Stomach (tissue), 8 donors: ENCODE measurements at regions not wholly inside any gene's neighbourhood (a gene's known extent, or its start where the extent isn't known, plus 50 kb on each side); places are given as distances from the start of the nearest gene placed in this dataset.

Experiments used
- DNase-seq, 2 donors: peaks; one replicate each; pipeline versions ENCODE4 v3.0.0 to v3.0.0-alpha.2; 2013 to 2019
- H3K27ac ChIP-seq, 5 donors: fragments of 200-600 bp in 4 of 5; sonication (generic) in 4 of 5; one replicate each; pipeline ENCODE4 v1.5.1; 2013 to 2019; ENCODE audit warnings: mild to moderate bottlenecking in 1 of 5, moderate library complexity in 1 of 5
- H3K27me3 ChIP-seq, 3 donors: fragments of 200-600 bp; sonication (generic); one replicate each; pipeline ENCODE4 v1.5.1; 2017 to 2019; ENCODE audit warnings: mixed run types in 1 of 3
- H3K36me3 ChIP-seq, 4 donors: fragments of 200-600 bp; sonication (generic); 1 replicate in 3 of 4; 2 replicates in 1 of 4; pipeline ENCODE4 v1.5.1; 2016 to 2019
- H3K4me1 ChIP-seq, 4 donors: fragments of 200-600 bp; sonication (generic); one replicate each; pipeline ENCODE4 v1.5.1; 2016 to 2019
- H3K4me3 ChIP-seq, 4 donors: fragments of 200-600 bp; sonication (generic) in 3 of 4; one replicate each; pipeline ENCODE4 v1.5.1; 2016 to 2019; ENCODE audit warnings: mild to moderate bottlenecking in 1 of 4
- H3K9me3 ChIP-seq, 4 donors: fragments of 200-600 bp; sonication (generic); one replicate each; pipeline ENCODE4 v1.5.1; 2016 to 2019
- CTCF ChIP-seq, 7 experiments: fragments of 450-650 bp in 4 of 7; fragments of 200-600 bp in 3 of 7; sonication (generic) in 3 of 7; IDR thresholded peaks; one replicate each; pipeline ENCODE4 v1.5.1; 2016 to 2019; ENCODE audit warnings: antibody characterized with exemption in 7 of 7, control low read depth in 2 of 7, mild to moderate bottlenecking in 1 of 7
- EP300 ChIP-seq: sonication (generic); formaldehyde crosslinking; IDR thresholded peaks from one replicate; pipeline ENCODE4 v1.6.1; 2017; ENCODE audit warnings: antibody characterized with exemption
- POLR2A ChIP-seq, 4 donors: fragments of 450-650 bp; IDR thresholded peaks; one replicate each; pipeline ENCODE4 v1.6.1; 2016; ENCODE audit warnings: antibody characterized with exemption in 4 of 4, control low read depth in 2 of 4, mild to moderate bottlenecking in 1 of 4, moderate library complexity in 1 of 4
- POLR2AphosphoS5 ChIP-seq, 3 donors: sonication (generic); formaldehyde crosslinking; IDR thresholded peaks; one replicate each; pipeline ENCODE4 v1.6.1; 2016; ENCODE audit warnings: antibody characterized with exemption in 3 of 3
- WGBS, 5 donors: extraction: QIAGEN DNeasy Blood & Tissue Kit in 3 of 5; methylation state at CpG; one replicate each; pipeline versions ENCODE4 v1.1.5 to v1.1.7; 2013 to 2018; 5-methylcytosine and 5-hydroxymethylcytosine counted together
- intact Hi-C: fragments of 100-400 bp; cut with DNase I; formaldehyde crosslinking; loops from one replicate; pipeline ENCODE4 v1.15.1; 2023; ENCODE audit warnings: low total_unique reads
- donor health status: healthy with polysubstance abuse.
- donor health status: Bipolar disorder and iron deficiency.
- donor health status: healthy.

DNA sequence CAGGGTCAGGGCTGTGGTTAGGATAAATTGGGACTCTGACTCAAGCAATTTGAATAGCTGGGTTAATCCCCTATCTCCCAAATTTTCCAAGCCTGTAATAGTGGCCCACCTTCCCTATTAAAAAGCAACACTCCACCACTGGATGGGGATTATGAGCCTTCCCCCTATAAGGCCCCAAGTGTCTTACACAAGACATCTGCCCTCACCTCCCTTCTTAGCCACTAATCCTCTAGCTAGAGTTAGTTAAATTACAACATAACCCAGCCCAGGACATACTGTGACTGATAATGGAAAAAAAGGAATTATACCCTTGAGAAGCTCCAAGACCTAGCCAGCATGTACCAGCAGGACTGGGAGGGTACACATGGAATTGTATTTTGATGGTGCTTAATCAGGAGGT is 190.4 kb downstream of the NRP2 start:
- intact Hi-C loops: no loop called here
- no peaks in the 10 kb centered on the region for H3K27me3 ChIP-seq
- H3K4me3 ChIP-seq: no peak overlapping the region
- H3K9me3 ChIP-seq: no peaks in the 10 kb centered on the region
- H3K27ac ChIP-seq: no peak overlapping the region
- TF ChIP-seq POLR2AphosphoS5 (IDR thresholded peaks at IDR 0.05): no peak
- TF ChIP-seq EP300: no peak
- no peak for TF ChIP-seq CTCF (IDR thresholded peaks at IDR 0.05)
- no peak for TF ChIP-seq POLR2A (IDR thresholded peaks at IDR 0.05)
- no peak for DNase-seq
- H3K4me1 ChIP-seq: peaks cover 0 to 3% (median 0%) of the 10 kb centered on the region in 4 donors
- no peaks in the 10 kb centered on the region for H3K36me3 ChIP-seq

DNA sequence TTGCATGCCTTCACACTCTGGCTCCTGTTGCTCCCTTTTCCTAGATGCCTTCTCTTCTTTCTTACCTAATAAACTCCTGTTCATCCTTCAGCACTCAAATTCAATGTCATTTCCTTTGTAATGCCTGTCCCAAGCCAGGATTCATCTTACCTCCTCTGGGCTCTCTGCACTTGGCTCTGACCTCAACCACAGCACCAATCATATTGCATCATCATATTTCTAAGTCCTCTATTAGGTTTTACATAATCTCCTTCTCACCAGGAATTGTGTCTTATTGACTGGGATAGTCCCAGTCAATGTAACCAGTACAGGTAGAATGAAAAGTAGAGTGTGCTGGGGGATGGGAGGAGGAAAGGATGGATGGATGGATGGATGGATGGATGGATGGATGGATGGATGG is 187.1 kb downstream of the NRP2 start:
- DNase-seq: no peak
- Histone ChIP-seq H3K27ac (no peak overlapping the region), H3K9me3 (no peaks in the 10 kb centered on the region), H3K4me1 (peaks cover 0 to 7% (median 2%) of the 10 kb centered on the region in 4 donors), H3K27me3 (no peaks in the 10 kb centered on the region), H3K4me3 (no peak overlapping the region), H3K36me3 (no peaks in the 10 kb centered on the region)
- TF ChIP-seq POLR2A (IDR thresholded peaks at IDR 0.05) (no peak), EP300 (no peak), CTCF (IDR thresholded peaks at IDR 0.05) (no peak), POLR2AphosphoS5 (IDR thresholded peaks at IDR 0.05) (no peak)
- intact Hi-C loops: no loop called here

DNA sequence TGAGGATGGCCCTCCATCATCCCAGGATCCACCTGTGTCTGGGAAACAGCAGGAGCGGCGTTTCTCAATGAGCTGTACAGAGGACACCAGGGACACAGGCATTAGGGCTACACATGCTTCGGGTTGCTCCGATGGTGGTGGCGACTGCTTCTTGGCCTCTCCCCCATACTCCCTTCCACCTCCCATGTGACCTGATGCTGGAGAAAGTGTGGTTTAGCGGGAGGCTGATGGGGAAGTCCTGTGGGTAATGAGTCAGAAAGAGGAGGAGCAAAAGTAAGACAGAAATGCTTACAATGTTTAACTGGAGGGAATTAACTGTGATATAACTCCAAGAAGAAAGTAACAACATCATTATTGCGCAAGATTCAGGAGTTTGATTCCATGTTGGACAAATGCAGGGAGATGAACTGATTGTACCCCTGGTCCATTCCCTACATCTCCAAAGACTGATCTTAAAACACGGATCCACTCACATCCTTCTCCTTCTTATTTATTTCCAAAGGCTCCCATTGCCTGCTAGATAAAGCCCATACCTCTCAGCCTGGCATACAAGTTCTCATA is 186.6 kb downstream of the NRP2 start:
- no peaks in the 10 kb centered on the region for H3K27me3 ChIP-seq
- no peak overlapping the region for H3K4me3 ChIP-seq
- H3K27ac ChIP-seq: no peak overlapping the region
- no peaks in the 10 kb centered on the region for H3K9me3 ChIP-seq
- no peaks in the 10 kb centered on the region for H3K36me3 ChIP-seq
- intact Hi-C loops: no loop called here
- TF ChIP-seq POLR2AphosphoS5 (IDR thresholded peaks at IDR 0.05): no peak
- TF ChIP-seq EP300: no peak
- no peak for TF ChIP-seq POLR2A (IDR thresholded peaks at IDR 0.05)
- TF ChIP-seq CTCF (IDR thresholded peaks at IDR 0.05): no peak
- H3K4me1 ChIP-seq: peaks cover 0 to 7% (median 2%) of the 10 kb centered on the region in 4 donors
- WGBS, 5 donors: 64 to 77% (median 71%) methylated on average over 8 of the region's 8 CpGs
- no peak for DNase-seq

DNA sequence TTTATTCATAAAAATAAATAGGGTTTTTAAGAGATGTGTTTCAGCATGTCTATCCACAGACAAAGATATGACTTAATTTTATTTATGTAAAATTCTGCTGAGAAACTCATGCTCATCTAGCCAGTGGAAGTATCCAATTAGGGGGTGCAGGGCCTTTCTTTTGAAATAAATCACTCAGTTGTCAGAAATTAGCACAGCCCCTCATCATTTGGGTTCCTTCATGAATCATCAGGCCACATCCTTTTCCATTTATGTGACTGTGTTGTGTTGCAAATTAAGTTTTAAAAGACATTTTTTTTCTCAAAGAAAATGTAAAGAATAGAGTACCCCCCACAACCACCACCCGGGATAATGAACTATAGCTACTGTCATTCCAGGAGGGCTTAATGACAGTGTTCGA is 185.8 kb downstream of the NRP2 start:
- no peak for DNase-seq
- no peak for TF ChIP-seq POLR2A (IDR thresholded peaks at IDR 0.05)
- TF ChIP-seq POLR2AphosphoS5 (IDR thresholded peaks at IDR 0.05): no peak
- no peak for TF ChIP-seq EP300
- TF ChIP-seq CTCF (IDR thresholded peaks at IDR 0.05): no peak
- H3K4me1 ChIP-seq: peaks cover 0 to 7% (median 2%) of the 10 kb centered on the region in 4 donors
- no peak overlapping the region for H3K27ac ChIP-seq
- no peaks in the 10 kb centered on the region for H3K36me3 ChIP-seq
- WGBS, 5 donors: 71 to 93% (median 87%) methylated on average over 2 of the region's 2 CpGs
- no peaks in the 10 kb centered on the region for H3K27me3 ChIP-seq
- H3K4me3 ChIP-seq: no peak overlapping the region
- no peaks in the 10 kb centered on the region for H3K9me3 ChIP-seq
- intact Hi-C loops: no loop called here
